GM19455 (cell line): ENCODE measurements at regions not wholly inside any gene's neighbourhood (a gene's known extent, or its start where the extent isn't known, plus 50 kb on each side); places are given as distances from the start of the nearest gene placed in this dataset.
"Not testable (repeated sequence)": the region's sequence is repeated elsewhere in the genome, so short reads cannot be mapped to it uniquely, and the experiment has no call there.

Source experiments
- ATAC-seq: cut with Tn5 transposase; IDR thresholded peaks from one replicate; pipeline ENCODE4 v1.9.1; 2021; ENCODE audit not compliant: unreplicated experiment

GRCh38 chr4:26171501-26171900 is 149.3 kb upstream of the RBPJ start:
- no peak for ATAC-seq

GRCh38 chr4:26171941-26172340 is 148.9 kb upstream of the RBPJ start:
- ATAC-seq, result no peak

GRCh38 chr4:26173619-26174018 is 147.2 kb upstream of the RBPJ start:
- no peak for ATAC-seq

GRCh38 chr4:26174027-26174426 is 146.8 kb upstream of the RBPJ start:
- ATAC-seq, result no peak

- ATAC-seq, result no peak
These were observed 145.6 kb upstream of the RBPJ start for GRCh38 chr4:26175006-26175786.

GRCh38 chr4:26175905-26176470 is 144.8 kb upstream of the RBPJ start:
- ATAC-seq, result no peak

- no peak for ATAC-seq
These were observed 144.1 kb upstream of the RBPJ start for GRCh38 chr4:26176598-26177149.

- ATAC-seq, result no peak
These were observed 142.0 kb upstream of the RBPJ start for GRCh38 chr4:26178854-26179253.

- ATAC-seq, result peak; percentile 80
These were observed 141.5 kb upstream of the RBPJ start for GRCh38 chr4:26179316-26179760.

- ATAC-seq, result no peak
These were observed 139.2 kb upstream of the RBPJ start for GRCh38 chr4:26181616-26182015.

- no peak for ATAC-seq
These were observed 137.8 kb upstream of the RBPJ start for GRCh38 chr4:26183017-26183416.

GRCh38 chr4:26185436-26185835 is 135.4 kb upstream of the RBPJ start:
- ATAC-seq, result no peak

- no peak for ATAC-seq
These were observed 129.5 kb upstream of the RBPJ start for GRCh38 chr4:26191353-26191752.

- ATAC-seq, result peak; percentile 33
These were observed 127.6 kb upstream of the RBPJ start for GRCh38 chr4:26192899-26193869.

- ATAC-seq, result peak; percentile 32
These were observed 126.0 kb upstream of the RBPJ start for GRCh38 chr4:26194764-26195163.

- no peak for ATAC-seq
These were observed 124.2 kb upstream of the RBPJ start for GRCh38 chr4:26196567-26196966.

- peak; percentile 84 for ATAC-seq
These were observed 123.6 kb upstream of the RBPJ start for GRCh38 chr4:26197018-26197779.

- not testable (repeated sequence) for ATAC-seq
These were observed 121.9 kb upstream of the RBPJ start for GRCh38 chr4:26198931-26199330.

- ATAC-seq, result no peak
These were observed 121.2 kb upstream of the RBPJ start for GRCh38 chr4:26199596-26199995.

- ATAC-seq, result no peak
These were observed 119.7 kb upstream of the RBPJ start for GRCh38 chr4:26201120-26201519.
